Smooth muscle cell (in vitro differentiated cells): ENCODE measurements at regions not wholly inside any gene's neighbourhood (a gene's known extent, or its start where the extent isn't known, plus 50 kb on each side); places are given as distances from the start of the nearest gene placed in this dataset.

Experiments
- DNase-seq: peaks from one replicate; lab custom pipeline; 2025; ENCODE audit not compliant: unreplicated experiment; lab: John Stamatoyannopoulos, UW
- H2AFZ ChIP-seq: fragments of 200-600 bp; sonication (generic); 2 replicates; pipeline ENCODE4 v1.6.0; 2016; ENCODE audit warnings: antibody characterized with exemption, low read depth, mild to moderate bottlenecking
- H3F3A ChIP-seq: fragments of 200-600 bp; sonication (generic); 2 replicates; pipeline ENCODE4 v1.6.0; 2017; ENCODE audit warnings: antibody characterized with exemption, low read depth
- H3K27ac ChIP-seq: fragments of 200-600 bp; sonication (generic); 2 replicates; pipeline ENCODE4 v1.5.1; 2016; ENCODE audit warnings: low read depth, mild to moderate bottlenecking
- H3K27me3 ChIP-seq: fragments of 200-600 bp; sonication (generic); 2 replicates; pipeline ENCODE4 v1.6.1; 2016; ENCODE audit warnings: low read depth, mild to moderate bottlenecking
- H3K36me3 ChIP-seq: fragments of 200-600 bp; sonication (generic); 2 replicates; pipeline ENCODE4 v1.5.1; 2016; ENCODE audit warnings: low read depth
- H3K4me1 ChIP-seq: fragments of 200-600 bp; sonication (generic); 2 replicates; pipeline ENCODE4 v1.5.1; 2016; ENCODE audit warnings: low read depth
- H3K4me2 ChIP-seq: fragments of 200-600 bp; sonication (generic); 2 replicates; pipeline ENCODE4 v1.6.0; 2016; ENCODE audit warnings: mild to moderate bottlenecking
- H3K4me3 ChIP-seq: fragments of 200-600 bp; sonication (generic); 2 replicates; pipeline ENCODE4 v1.5.1; 2016; ENCODE audit warnings: mild to moderate bottlenecking
- H3K79me2 ChIP-seq: fragments of 200-600 bp; sonication (generic); 2 replicates; pipeline ENCODE4 v1.6.0; 2016; ENCODE audit warnings: low read depth, mild to moderate bottlenecking
- H3K9ac ChIP-seq: fragments of 200-600 bp; sonication (generic); 2 replicates; pipeline ENCODE4 v1.6.0; 2016; ENCODE audit warnings: low read depth
- H3K9me3 ChIP-seq: fragments of 200-600 bp; sonication (generic); replicated peaks from 2 replicates; pipeline ENCODE4 v1.5.1; 2016; ENCODE audit warnings: low read depth
- H4K20me1 ChIP-seq: fragments of 200-600 bp; sonication (generic); 2 replicates; pipeline ENCODE4 v1.6.0; 2016; ENCODE audit warnings: low read depth
- CTCF ChIP-seq: fragments of 200-600 bp; sonication (generic); IDR thresholded peaks from 2 replicates; pipeline ENCODE4 v1.5.1; 2017; ENCODE audit warnings: borderline replicate concordance, mild to moderate bottlenecking, antibody characterized with exemption; ENCODE audit not compliant: insufficient read depth, poor library complexity, severe bottlenecking
- WGBS: methylation state at CpG from one replicate; pipeline ENCODE4 v1.1.7; 2016; ENCODE audit warnings: low lambda C conversion rate; 5-methylcytosine and 5-hydroxymethylcytosine counted together

GRCh38 chr5:74521401-74521800, 119.1 kb downstream of the ENC1 start:
- Histone ChIP-seq H3K36me3 (no peaks in the 10 kb centered on the region), H3K4me2 (no peak overlapping the region), H2AFZ (no peak overlapping the region), H3K4me1 (peaks cover 4% of the 10 kb centered on the region), H3K4me3 (no peak overlapping the region), H3K9ac (no peak overlapping the region), H3K27ac (no peak overlapping the region), H3K9me3 (no peaks in the 10 kb centered on the region), H3K79me2 (no peaks in the 10 kb centered on the region), H3F3A (no peaks in the 10 kb centered on the region), H4K20me1 (no peaks in the 10 kb centered on the region), H3K27me3 (no peaks in the 10 kb centered on the region)
- WGBS, result 69% methylated on average over 3 of the region's 3 CpGs
- no peak for DNase-seq
- no peak for TF ChIP-seq CTCF

GRCh38 chr5:74519679-74520078, 120.8 kb downstream of the ENC1 start:
- Histone ChIP-seq H3K79me2 (no peaks in the 10 kb centered on the region), H3K9ac (no peak overlapping the region), H3K4me3 (no peak overlapping the region), H3K27ac (no peak overlapping the region), H4K20me1 (no peaks in the 10 kb centered on the region), H3F3A (peaks cover 9% of the 10 kb centered on the region), H3K36me3 (no peaks in the 10 kb centered on the region), H2AFZ (no peak overlapping the region), H3K27me3 (no peaks in the 10 kb centered on the region), H3K4me1 (peaks cover 18% of the 10 kb centered on the region), H3K9me3 (no peaks in the 10 kb centered on the region), H3K4me2 (no peak overlapping the region)
- no peak for TF ChIP-seq CTCF
- WGBS, result 95% methylated on average over 4 of the region's 4 CpGs
- DNase-seq, result no peak

GRCh38 chr5:74519161-74519571, 121.4 kb downstream of the ENC1 start:
- peaks cover 20% of the 10 kb centered on the region for H3K4me1 ChIP-seq
- H3K79me2 ChIP-seq, result no peaks in the 10 kb centered on the region
- no peaks in the 10 kb centered on the region for H3K27me3 ChIP-seq
- no peaks in the 10 kb centered on the region for H3K36me3 ChIP-seq
- no peak for TF ChIP-seq CTCF
- no peak overlapping the region for H2AFZ ChIP-seq
- H3K9ac ChIP-seq, result no peak overlapping the region
- H3F3A ChIP-seq, result peaks cover 9% of the 10 kb centered on the region
- H4K20me1 ChIP-seq, result no peaks in the 10 kb centered on the region
- 81% methylated on average over 7 of the region's 7 CpGs for WGBS
- H3K9me3 ChIP-seq, result no peaks in the 10 kb centered on the region
- no peak for DNase-seq
- H3K4me2 ChIP-seq, result no peak overlapping the region
- H3K4me3 ChIP-seq, result no peak overlapping the region
- no peak overlapping the region for H3K27ac ChIP-seq

GRCh38 chr5:74517700-74518099, 122.8 kb downstream of the ENC1 start:
- Histone ChIP-seq H3K9me3 (no peaks in the 10 kb centered on the region), H3K27me3 (no peaks in the 10 kb centered on the region), H3K4me1 (peaks cover 24% of the 10 kb centered on the region), H4K20me1 (no peaks in the 10 kb centered on the region), H3K27ac (no peak overlapping the region), H3K79me2 (no peaks in the 10 kb centered on the region), H2AFZ (no peak overlapping the region), H3K9ac (no peak overlapping the region), H3F3A (peaks cover 9% of the 10 kb centered on the region), H3K4me3 (no peak overlapping the region), H3K4me2 (no peak overlapping the region), H3K36me3 (no peaks in the 10 kb centered on the region)
- no peak for DNase-seq
- no peak for TF ChIP-seq CTCF
